GM23338 (cell line): ENCODE measurements at regions not wholly inside any gene's neighbourhood (a gene's known extent, or its start where the extent isn't known, plus 50 kb on each side); places are given as distances from the start of the nearest gene placed in this dataset.

Experiments
- ATAC-seq: fragments of 200-7000 bp; cut with Tn5 transposase; 3 replicates; pipeline ENCODE4 v1.9.1; 2020
- DNase-seq: peaks from one replicate; pipeline ENCODE4 v3.0.0-alpha.2; 2015; ENCODE audit warnings: low spot score
- H2AFZ ChIP-seq: fragments of 200-600 bp; sonication (generic); 2 replicates; pipeline ENCODE4 v1.8.0; 2016; ENCODE audit warnings: antibody characterized with exemption, mild to moderate bottlenecking, moderate library complexity
- H3F3A ChIP-seq: fragments of 200-600 bp; sonication (generic); replicated peaks from 2 replicates; pipeline ENCODE4 v1.8.0; 2017; ENCODE audit warnings: antibody characterized with exemption, mixed run types, low read depth
- H3K27ac ChIP-seq: fragments of 200-600 bp; sonication (generic); 2 replicates; pipeline ENCODE4 v1.6.1; 2016; ENCODE audit warnings: low read depth
- H3K27me3 ChIP-seq: fragments of 200-600 bp; sonication (generic); 2 replicates; pipeline ENCODE4 v1.8.0; 2016; ENCODE audit warnings: mild to moderate bottlenecking, mixed run types, moderate library complexity; ENCODE audit not compliant: insufficient read depth
- H3K36me3 ChIP-seq: fragments of 200-600 bp; sonication (generic); 2 replicates; pipeline ENCODE4 v1.8.0; 2016; ENCODE audit warnings: mild to moderate bottlenecking; ENCODE audit not compliant: insufficient read depth
- H3K4me1 ChIP-seq: fragments of 200-600 bp; sonication (generic); 2 replicates; pipeline ENCODE4 v1.8.0; 2016; ENCODE audit warnings: mild to moderate bottlenecking, moderate library complexity; ENCODE audit not compliant: insufficient read depth
- H3K4me2 ChIP-seq: fragments of 200-600 bp; sonication (generic); 2 replicates; pipeline ENCODE4 v1.7.1; 2017; ENCODE audit warnings: mixed run types
- H3K4me3 ChIP-seq: fragments of 200-600 bp; sonication (generic); 2 replicates; pipeline ENCODE4 v1.6.1; 2016; ENCODE audit warnings: mixed run types
- H3K79me2 ChIP-seq: fragments of 200-600 bp; sonication (generic); replicated peaks from 2 replicates; pipeline ENCODE4 v1.8.0; 2017; ENCODE audit warnings: mild to moderate bottlenecking; ENCODE audit not compliant: insufficient read depth
- H3K9me2 ChIP-seq: fragments of 200-600 bp; sonication (generic); 2 replicates; pipeline ENCODE4 v1.8.0; 2017; ENCODE audit not compliant: insufficient read depth
- H4K20me1 ChIP-seq: fragments of 200-600 bp; sonication (generic); replicated peaks from 2 replicates; pipeline ENCODE4 v1.8.0; 2017; ENCODE audit warnings: mild to moderate bottlenecking; ENCODE audit not compliant: insufficient read depth
- H3K27ac Mint-ChIP-seq: 2 replicates; pipeline ENCODE4 v1.8.0; 2020; ENCODE audit warnings: inconsistent platforms, mild to moderate bottlenecking, moderate library complexity, mixed read lengths
- H3K27me3 Mint-ChIP-seq: 3 replicates; pipeline ENCODE4 v1.8.0; 2022; ENCODE audit warnings: low read depth, mild to moderate bottlenecking, moderate library complexity, mixed read lengths, inconsistent platforms; ENCODE audit not compliant: insufficient read depth, poor library complexity
- H3K36me3 Mint-ChIP-seq: 3 replicates; pipeline ENCODE4 v1.8.0; 2021; ENCODE audit warnings: low read depth, mild to moderate bottlenecking, inconsistent platforms, moderate library complexity, mixed read lengths
- H3K4me1 Mint-ChIP-seq: 3 replicates; pipeline ENCODE4 v1.8.0; 2020; ENCODE audit warnings: mild to moderate bottlenecking, inconsistent platforms, mixed read lengths
- H3K4me3 Mint-ChIP-seq: 3 replicates; pipeline ENCODE4 v1.8.0; 2021; ENCODE audit warnings: moderate library complexity, mild to moderate bottlenecking, inconsistent platforms, mixed read lengths
- H3K9me3 Mint-ChIP-seq: 3 replicates; pipeline ENCODE4 v1.8.0; 2020; ENCODE audit warnings: moderate library complexity, mild to moderate bottlenecking, inconsistent platforms, mixed read lengths
- CREB1 ChIP-seq: fragments of 250-450 bp; sonication (Bioruptor Pico); IDR thresholded peaks from 2 replicates; pipeline ENCODE4 v1.5.0; 2020; ENCODE audit warnings: low read depth, mild to moderate bottlenecking, moderate library complexity
- EZH2phosphoT487 ChIP-seq: fragments of 200-600 bp; sonication (generic); IDR thresholded peaks from one replicate; pipeline ENCODE4 v1.8.1; 2018; ENCODE audit warnings: antibody characterized with exemption; ENCODE audit not compliant: unreplicated experiment
- JUNB ChIP-seq: IDR thresholded peaks from one replicate; pipeline ENCODE4 v1.6.1; 2016; ENCODE audit warnings: antibody characterized with exemption; ENCODE audit not compliant: unreplicated experiment
- NANOG ChIP-seq: IDR thresholded peaks from 2 replicates; pipeline ENCODE4 v1.6.1; 2016; ENCODE audit warnings: antibody characterized with exemption, borderline replicate concordance
- STAT1 ChIP-seq: IDR thresholded peaks from one replicate; pipeline ENCODE4 v1.6.1; 2016; ENCODE audit warnings: antibody characterized with exemption; ENCODE audit not compliant: unreplicated experiment
- ZNF114 ChIP-seq: fragments of 250-450 bp; sonication (Bioruptor Pico); IDR thresholded peaks from 2 replicates; pipeline ENCODE4 v1.5.0; 2020; ENCODE audit warnings: mild to moderate bottlenecking, moderate library complexity
- ZNF331 ChIP-seq: fragments of 250-450 bp; sonication (Bioruptor Pico); IDR thresholded peaks from 2 replicates; pipeline ENCODE4 v1.5.0; 2020; ENCODE audit warnings: low read depth, mild to moderate bottlenecking, moderate library complexity
- TF ChIP-seq, protein P1 (sequence below): IDR thresholded peaks from one replicate; pipeline ENCODE4 v1.6.1; 2018; ENCODE audit warnings: antibody characterized with exemption; ENCODE audit not compliant: unreplicated experiment
- TF ChIP-seq, protein P2 (sequence below): fragments of 250-450 bp; sonication (Bioruptor Pico); IDR thresholded peaks from 2 replicates; pipeline ENCODE4 v1.5.0; 2020; ENCODE audit warnings: mild to moderate bottlenecking, moderate library complexity
- TF ChIP-seq, protein P3 (sequence below), 2 experiments: fragments of 200-600 bp in 1 of 2; sonication (generic) in 1 of 2; conservative IDR thresholded peaks; 2 replicates each; pipeline versions ENCODE4 v1.5.1 to v1.6.1; 2016 to 2017; ENCODE audit warnings: antibody characterized with exemption in 2 of 2, low read depth in 2 of 2, mild to moderate bottlenecking in 2 of 2, moderate library complexity in 1 of 2

DNA sequence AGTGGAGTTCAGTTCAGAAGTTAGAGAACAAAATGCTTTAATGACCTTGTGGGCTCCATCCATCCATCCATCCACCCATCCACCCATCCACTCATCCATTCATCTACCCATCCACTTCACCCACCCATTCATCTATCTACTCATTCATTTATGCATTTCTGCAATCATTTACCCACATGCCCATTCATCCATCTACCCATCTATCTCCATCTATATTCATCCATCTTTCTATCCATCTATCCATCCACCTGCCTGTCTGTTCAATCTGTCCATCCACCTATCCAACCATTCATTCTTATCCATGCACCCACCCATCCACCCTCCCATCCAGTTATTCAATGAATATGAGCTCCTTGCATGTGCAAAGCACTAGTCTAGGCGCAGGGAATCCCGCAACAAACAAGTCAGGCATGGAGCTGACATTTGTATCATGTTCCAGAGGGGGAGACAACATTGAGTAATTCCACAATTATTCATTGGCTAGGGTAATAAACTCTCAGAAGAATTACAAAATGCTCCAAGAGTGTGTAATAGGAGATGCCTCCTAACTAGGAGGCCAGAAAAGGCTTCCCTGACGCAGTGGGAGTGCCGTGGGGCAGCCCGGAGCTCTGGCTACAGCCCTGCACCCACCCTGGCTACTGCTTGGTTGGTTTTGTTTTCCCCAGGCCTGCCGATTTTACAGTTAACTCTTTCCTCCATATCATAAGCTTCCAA lies 211.2 kb downstream of the NXNL2 start:
- Histone ChIP-seq H3K4me1 (peaks cover 23% of the 10 kb centered on the region), H3K27me3 (no peaks in the 10 kb centered on the region), H3K79me2 (no peaks in the 10 kb centered on the region), H2AFZ (peak overlapping the region; percentile 86), H3K27ac (no peak overlapping the region), H4K20me1 (no peaks in the 10 kb centered on the region), H3K4me2 (no peak overlapping the region), H3K36me3 (no peaks in the 10 kb centered on the region), H3F3A (no peaks in the 10 kb centered on the region), H3K9me2 (0 out of 2 replicates have a peak, but pooled peaks cover 9% of the 10 kb centered on the region), H3K4me3 (no peak overlapping the region)
- Mint-ChIP-seq H3K36me3 (peaks cover 1% of the 10 kb centered on the region; the same call in 1 of the 3 replicates), H3K27me3 (peaks cover 7% of the 10 kb centered on the region), H3K4me3 (no peak overlapping the region), H3K9me3 (peaks cover 11% of the 10 kb centered on the region), H3K4me1 (peaks cover 42% of the 10 kb centered on the region), H3K27ac (peak overlapping the region; percentile 83)
- TF ChIP-seq ZNF331 (CRISPR knock-in tag) (no peak), STAT1 (no peak), EZH2phosphoT487 (no peak), CREB1 (CRISPR knock-in tag) (no peak), JUNB (no peak), NANOG (no peak), ZNF114 (CRISPR knock-in tag) (no peak)
- TF ChIP-seq, protein P1, sequence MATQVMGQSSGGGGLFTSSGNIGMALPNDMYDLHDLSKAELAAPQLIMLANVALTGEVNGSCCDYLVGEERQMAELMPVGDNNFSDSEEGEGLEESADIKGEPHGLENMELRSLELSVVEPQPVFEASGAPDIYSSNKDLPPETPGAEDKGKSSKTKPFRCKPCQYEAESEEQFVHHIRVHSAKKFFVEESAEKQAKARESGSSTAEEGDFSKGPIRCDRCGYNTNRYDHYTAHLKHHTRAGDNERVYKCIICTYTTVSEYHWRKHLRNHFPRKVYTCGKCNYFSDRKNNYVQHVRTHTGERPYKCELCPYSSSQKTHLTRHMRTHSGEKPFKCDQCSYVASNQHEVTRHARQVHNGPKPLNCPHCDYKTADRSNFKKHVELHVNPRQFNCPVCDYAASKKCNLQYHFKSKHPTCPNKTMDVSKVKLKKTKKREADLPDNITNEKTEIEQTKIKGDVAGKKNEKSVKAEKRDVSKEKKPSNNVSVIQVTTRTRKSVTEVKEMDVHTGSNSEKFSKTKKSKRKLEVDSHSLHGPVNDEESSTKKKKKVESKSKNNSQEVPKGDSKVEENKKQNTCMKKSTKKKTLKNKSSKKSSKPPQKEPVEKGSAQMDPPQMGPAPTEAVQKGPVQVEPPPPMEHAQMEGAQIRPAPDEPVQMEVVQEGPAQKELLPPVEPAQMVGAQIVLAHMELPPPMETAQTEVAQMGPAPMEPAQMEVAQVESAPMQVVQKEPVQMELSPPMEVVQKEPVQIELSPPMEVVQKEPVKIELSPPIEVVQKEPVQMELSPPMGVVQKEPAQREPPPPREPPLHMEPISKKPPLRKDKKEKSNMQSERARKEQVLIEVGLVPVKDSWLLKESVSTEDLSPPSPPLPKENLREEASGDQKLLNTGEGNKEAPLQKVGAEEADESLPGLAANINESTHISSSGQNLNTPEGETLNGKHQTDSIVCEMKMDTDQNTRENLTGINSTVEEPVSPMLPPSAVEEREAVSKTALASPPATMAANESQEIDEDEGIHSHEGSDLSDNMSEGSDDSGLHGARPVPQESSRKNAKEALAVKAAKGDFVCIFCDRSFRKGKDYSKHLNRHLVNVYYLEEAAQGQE: no peak
- TF ChIP-seq, protein P2, sequence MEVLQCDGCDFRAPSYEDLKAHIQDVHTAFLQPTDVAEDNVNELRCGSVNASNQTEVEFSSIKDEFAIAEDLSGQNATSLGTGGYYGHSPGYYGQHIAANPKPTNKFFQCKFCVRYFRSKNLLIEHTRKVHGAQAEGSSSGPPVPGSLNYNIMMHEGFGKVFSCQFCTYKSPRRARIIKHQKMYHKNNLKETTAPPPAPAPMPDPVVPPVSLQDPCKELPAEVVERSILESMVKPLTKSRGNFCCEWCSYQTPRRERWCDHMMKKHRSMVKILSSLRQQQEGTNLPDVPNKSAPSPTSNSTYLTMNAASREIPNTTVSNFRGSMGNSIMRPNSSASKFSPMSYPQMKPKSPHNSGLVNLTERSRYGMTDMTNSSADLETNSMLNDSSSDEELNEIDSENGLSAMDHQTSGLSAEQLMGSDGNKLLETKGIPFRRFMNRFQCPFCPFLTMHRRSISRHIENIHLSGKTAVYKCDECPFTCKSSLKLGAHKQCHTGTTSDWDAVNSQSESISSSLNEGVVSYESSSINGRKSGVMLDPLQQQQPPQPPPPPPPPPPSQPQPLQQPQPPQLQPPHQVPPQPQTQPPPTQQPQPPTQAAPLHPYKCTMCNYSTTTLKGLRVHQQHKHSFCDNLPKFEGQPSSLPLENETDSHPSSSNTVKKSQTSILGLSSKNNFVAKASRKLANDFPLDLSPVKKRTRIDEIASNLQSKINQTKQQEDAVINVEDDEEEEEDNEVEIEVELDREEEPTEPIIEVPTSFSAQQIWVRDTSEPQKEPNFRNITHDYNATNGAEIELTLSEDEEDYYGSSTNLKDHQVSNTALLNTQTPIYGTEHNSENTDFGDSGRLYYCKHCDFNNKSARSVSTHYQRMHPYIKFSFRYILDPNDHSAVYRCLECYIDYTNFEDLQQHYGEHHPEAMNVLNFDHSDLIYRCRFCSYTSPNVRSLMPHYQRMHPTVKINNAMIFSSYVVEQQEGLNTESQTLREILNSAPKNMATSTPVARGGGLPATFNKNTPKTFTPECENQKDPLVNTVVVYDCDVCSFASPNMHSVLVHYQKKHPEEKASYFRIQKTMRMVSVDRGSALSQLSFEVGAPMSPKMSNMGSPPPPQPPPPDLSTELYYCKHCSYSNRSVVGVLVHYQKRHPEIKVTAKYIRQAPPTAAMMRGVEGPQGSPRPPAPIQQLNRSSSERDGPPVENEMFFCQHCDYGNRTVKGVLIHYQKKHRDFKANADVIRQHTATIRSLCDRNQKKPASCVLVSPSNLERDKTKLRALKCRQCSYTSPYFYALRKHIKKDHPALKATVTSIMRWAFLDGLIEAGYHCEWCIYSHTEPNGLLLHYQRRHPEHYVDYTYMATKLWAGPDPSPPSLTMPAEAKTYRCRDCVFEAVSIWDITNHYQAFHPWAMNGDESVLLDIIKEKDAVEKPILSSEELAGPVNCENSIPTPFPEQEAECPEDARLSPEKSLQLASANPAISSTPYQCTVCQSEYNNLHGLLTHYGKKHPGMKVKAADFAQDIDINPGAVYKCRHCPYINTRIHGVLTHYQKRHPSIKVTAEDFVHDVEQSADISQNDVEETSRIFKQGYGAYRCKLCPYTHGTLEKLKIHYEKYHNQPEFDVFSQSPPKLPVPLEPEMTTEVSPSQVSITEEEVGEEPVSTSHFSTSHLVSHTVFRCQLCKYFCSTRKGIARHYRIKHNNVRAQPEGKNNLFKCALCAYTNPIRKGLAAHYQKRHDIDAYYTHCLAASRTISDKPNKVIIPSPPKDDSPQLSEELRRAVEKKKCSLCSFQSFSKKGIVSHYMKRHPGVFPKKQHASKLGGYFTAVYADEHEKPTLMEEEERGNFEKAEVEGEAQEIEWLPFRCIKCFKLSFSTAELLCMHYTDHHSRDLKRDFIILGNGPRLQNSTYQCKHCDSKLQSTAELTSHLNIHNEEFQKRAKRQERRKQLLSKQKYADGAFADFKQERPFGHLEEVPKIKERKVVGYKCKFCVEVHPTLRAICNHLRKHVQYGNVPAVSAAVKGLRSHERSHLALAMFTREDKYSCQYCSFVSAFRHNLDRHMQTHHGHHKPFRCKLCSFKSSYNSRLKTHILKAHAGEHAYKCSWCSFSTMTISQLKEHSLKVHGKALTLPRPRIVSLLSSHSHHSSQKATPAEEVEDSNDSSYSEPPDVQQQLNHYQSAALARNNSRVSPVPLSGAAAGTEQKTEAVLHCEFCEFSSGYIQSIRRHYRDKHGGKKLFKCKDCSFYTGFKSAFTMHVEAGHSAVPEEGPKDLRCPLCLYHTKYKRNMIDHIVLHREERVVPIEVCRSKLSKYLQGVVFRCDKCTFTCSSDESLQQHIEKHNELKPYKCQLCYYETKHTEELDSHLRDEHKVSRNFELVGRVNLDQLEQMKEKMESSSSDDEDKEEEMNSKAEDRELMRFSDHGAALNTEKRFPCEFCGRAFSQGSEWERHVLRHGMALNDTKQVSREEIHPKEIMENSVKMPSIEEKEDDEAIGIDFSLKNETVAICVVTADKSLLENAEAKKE (CRISPR knock-in tag): no peak
- TF ChIP-seq, protein P3, sequence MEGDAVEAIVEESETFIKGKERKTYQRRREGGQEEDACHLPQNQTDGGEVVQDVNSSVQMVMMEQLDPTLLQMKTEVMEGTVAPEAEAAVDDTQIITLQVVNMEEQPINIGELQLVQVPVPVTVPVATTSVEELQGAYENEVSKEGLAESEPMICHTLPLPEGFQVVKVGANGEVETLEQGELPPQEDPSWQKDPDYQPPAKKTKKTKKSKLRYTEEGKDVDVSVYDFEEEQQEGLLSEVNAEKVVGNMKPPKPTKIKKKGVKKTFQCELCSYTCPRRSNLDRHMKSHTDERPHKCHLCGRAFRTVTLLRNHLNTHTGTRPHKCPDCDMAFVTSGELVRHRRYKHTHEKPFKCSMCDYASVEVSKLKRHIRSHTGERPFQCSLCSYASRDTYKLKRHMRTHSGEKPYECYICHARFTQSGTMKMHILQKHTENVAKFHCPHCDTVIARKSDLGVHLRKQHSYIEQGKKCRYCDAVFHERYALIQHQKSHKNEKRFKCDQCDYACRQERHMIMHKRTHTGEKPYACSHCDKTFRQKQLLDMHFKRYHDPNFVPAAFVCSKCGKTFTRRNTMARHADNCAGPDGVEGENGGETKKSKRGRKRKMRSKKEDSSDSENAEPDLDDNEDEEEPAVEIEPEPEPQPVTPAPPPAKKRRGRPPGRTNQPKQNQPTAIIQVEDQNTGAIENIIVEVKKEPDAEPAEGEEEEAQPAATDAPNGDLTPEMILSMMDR (conservative IDR thresholded peaks at IDR 0.05; ENCODE audit: low read depth in 2 of 2): no peak
- DNase-seq: no peak
- peak; percentile 28; the same call in 2 of the 3 replicates for ATAC-seq
